Mucosa of rectum (tissue), 2 donors: ENCODE measurements at regions not wholly inside any gene's neighbourhood (a gene's known extent, or its start where the extent isn't known, plus 50 kb on each side); places are given as distances from the start of the nearest gene placed in this dataset.

Experiments used
- H3K27ac ChIP-seq, 2 donors: one replicate each; pipeline ENCODE4 v1.7.0; 2013; ENCODE audit warnings: inconsistent platforms in 2 of 2, low read depth in 2 of 2, low read length in 2 of 2
- H3K27me3 ChIP-seq, 2 donors: one replicate each; pipeline ENCODE4 v1.7.0; 2013; ENCODE audit warnings: low read length in 2 of 2; ENCODE audit not compliant: control insufficient read depth in 2 of 2, insufficient read depth in 2 of 2
- H3K36me3 ChIP-seq, 2 donors: one replicate each; pipeline ENCODE4 v1.7.0; 2013; ENCODE audit warnings: low read length in 2 of 2; ENCODE audit not compliant: control insufficient read depth in 2 of 2, insufficient read depth in 2 of 2
- H3K4me1 ChIP-seq, 2 donors: one replicate each; pipeline ENCODE4 v1.7.0; 2013; ENCODE audit warnings: low read length in 2 of 2, mild to moderate bottlenecking in 1 of 2; ENCODE audit not compliant: control insufficient read depth in 2 of 2, insufficient read depth in 2 of 2
- H3K4me3 ChIP-seq, 2 donors: one replicate each; pipeline ENCODE4 v1.7.0; 2013; ENCODE audit warnings: low read length in 2 of 2
- H3K9ac ChIP-seq, 2 donors: one replicate each; pipeline ENCODE4 v1.7.0; 2013; ENCODE audit warnings: low read length in 2 of 2, low read depth in 1 of 2, mild to moderate bottlenecking in 1 of 2
- H3K9me3 ChIP-seq, 2 donors: one replicate each; pipeline ENCODE4 v1.7.0; 2013; ENCODE audit warnings: low read length in 2 of 2; ENCODE audit not compliant: control insufficient read depth in 2 of 2
- donor health status: healthy.
- donor health status: Normal muscosa, but diverticular disease.

DNA sequence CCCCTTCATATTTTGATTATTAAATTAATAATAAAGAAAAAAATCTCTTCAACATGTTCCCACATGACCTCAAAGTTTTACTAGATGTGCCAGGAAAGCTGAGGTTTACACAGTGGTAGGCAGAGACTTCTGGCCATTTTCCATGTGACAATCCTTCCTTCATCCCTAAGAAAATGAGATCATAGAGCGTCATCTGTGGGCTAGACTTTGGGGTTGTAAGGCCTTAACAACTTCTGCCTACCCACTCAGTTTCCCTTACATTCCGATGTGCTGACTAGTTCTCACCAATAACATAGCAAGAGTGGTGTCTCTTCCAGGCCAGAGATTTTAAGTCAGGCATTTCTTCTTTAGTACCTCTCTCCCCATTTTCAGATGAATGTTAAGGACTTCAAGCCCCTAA, 171.1 kb upstream of the PHF14 start:
- Histone ChIP-seq H3K27ac (no peak overlapping the region), H3K4me1 (no peaks in the 10 kb centered on the region), H3K36me3 (no peaks in the 10 kb centered on the region), H3K9ac (no peak overlapping the region), H3K4me3 (no peak overlapping the region), H3K9me3 (no peaks in the 10 kb centered on the region), H3K27me3 (no peaks in the 10 kb centered on the region)

DNA sequence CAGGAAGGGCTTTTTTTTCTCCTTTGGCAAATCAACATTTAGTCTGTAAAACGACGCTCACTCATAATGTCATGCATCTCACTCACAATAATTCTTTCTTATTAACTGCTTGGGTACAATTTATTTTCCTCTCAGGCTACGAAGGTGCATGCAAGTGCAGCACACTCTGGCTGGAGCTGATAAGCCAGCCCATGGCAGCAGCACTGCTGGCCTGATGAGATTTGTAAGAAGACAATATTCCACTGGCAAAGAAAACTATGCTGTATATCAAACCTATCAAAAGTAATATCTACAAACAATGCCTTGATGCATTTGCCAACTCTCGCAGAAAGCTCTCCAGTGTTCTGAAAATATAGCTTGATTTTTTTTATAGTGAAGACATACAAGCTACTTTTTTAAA, 170.0 kb upstream of the PHF14 start:
- Histone ChIP-seq H3K4me1 (no peaks in the 10 kb centered on the region), H3K36me3 (no peaks in the 10 kb centered on the region), H3K27me3 (no peaks in the 10 kb centered on the region)

GRCh38 chr7:10804770-10805169, 168.9 kb upstream of the PHF14 start:
- Histone ChIP-seq H3K9ac (no peak overlapping the region), H3K4me3 (no peak overlapping the region), H3K27me3 (no peaks in the 10 kb centered on the region), H3K36me3 (no peaks in the 10 kb centered on the region), H3K9me3 (no peaks in the 10 kb centered on the region), H3K4me1 (no peaks in the 10 kb centered on the region), H3K27ac (no peak overlapping the region)

More for the DNA sequence above, 170.0 kb upstream of the PHF14 start:
- Histone ChIP-seq H3K27ac (no peak overlapping the region), H3K9me3 (no peaks in the 10 kb centered on the region), H3K9ac (no peak overlapping the region), H3K4me3 (no peak overlapping the region)

GRCh38 chr7:10815546-10815945, 158.1 kb upstream of the PHF14 start:
- H3K36me3 ChIP-seq = no peaks in the 10 kb centered on the region
- H3K27ac ChIP-seq = no peak overlapping the region
- no peaks in the 10 kb centered on the region for H3K27me3 ChIP-seq
- no peaks in the 10 kb centered on the region for H3K4me1 ChIP-seq
- no peak overlapping the region for H3K4me3 ChIP-seq
- no peaks in the 10 kb centered on the region for H3K9me3 ChIP-seq
- H3K9ac ChIP-seq = no peak overlapping the region

DNA sequence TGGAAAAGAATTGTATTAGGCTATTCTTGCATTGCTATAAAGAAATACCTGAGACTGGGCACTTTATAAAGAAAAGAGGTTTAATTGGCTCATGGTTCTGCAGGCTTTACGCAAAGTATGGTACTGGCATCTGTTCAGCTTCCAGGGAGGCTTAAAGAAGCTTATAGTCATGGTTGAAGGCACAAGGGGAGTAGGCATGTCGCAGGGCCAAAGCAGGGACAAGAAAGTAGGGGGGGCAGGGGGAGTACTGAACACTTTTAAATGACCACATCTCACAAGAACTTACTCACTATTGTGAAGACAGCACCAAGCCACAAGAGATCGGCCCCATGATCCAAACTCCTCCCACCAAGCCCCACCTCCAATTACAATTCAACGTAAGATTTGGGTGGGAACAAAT, 152.5 kb upstream of the PHF14 start:
- H3K27me3 ChIP-seq = no peaks in the 10 kb centered on the region
- no peak overlapping the region for H3K27ac ChIP-seq

GRCh38 chr7:10824154-10824553, 149.5 kb upstream of the PHF14 start:
- H3K4me1 ChIP-seq = no peaks in the 10 kb centered on the region
- H3K9ac ChIP-seq = no peak overlapping the region
- no peaks in the 10 kb centered on the region for H3K36me3 ChIP-seq
- H3K27ac ChIP-seq = no peak overlapping the region
- no peaks in the 10 kb centered on the region for H3K9me3 ChIP-seq
- H3K4me3 ChIP-seq = no peak overlapping the region
- H3K27me3 ChIP-seq = no peaks in the 10 kb centered on the region

More for the DNA sequence above, 152.5 kb upstream of the PHF14 start:
- no peaks in the 10 kb centered on the region for H3K4me1 ChIP-seq
- H3K4me3 ChIP-seq = no peak overlapping the region
- no peak overlapping the region for H3K9ac ChIP-seq
- no peaks in the 10 kb centered on the region for H3K9me3 ChIP-seq
- H3K36me3 ChIP-seq = no peaks in the 10 kb centered on the region

DNA sequence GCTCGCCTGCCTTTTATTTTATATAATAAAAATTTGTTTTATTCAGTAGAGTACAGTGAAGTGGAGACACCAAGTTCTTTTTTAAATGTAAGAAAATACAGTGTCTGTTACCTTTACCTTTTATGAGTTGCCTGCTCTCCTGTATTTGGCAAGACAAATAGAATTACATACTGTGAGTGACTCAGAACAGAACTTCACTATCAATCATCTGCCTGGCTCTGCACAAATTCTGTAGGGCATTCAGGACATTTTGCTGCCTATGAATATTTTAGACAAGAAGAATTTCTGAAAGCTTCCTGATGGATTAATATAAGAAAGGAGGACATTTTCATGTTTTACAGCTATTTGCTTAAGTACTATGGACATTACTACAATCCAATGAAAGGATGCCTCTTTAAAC, 135.4 kb upstream of the PHF14 start:
- Histone ChIP-seq H3K4me1 (no peaks in the 10 kb centered on the region), H3K9ac (no peak overlapping the region), H3K9me3 (no peaks in the 10 kb centered on the region), H3K27ac (no peak overlapping the region), H3K4me3 (no peak overlapping the region), H3K27me3 (no peaks in the 10 kb centered on the region), H3K36me3 (no peaks in the 10 kb centered on the region)

- Histone ChIP-seq H3K4me3 (no peak overlapping the region), H3K27ac (no peak overlapping the region), H3K36me3 (no peaks in the 10 kb centered on the region), H3K9ac (no peak overlapping the region), H3K9me3 (peaks cover 0 to 2% of the 10 kb centered on the region in 2 donors), H3K27me3 (no peaks in the 10 kb centered on the region), H3K4me1 (no peaks in the 10 kb centered on the region)
Measured at GRCh38 chr7:10845225-10845624, 128.4 kb upstream of the PHF14 start.

DNA sequence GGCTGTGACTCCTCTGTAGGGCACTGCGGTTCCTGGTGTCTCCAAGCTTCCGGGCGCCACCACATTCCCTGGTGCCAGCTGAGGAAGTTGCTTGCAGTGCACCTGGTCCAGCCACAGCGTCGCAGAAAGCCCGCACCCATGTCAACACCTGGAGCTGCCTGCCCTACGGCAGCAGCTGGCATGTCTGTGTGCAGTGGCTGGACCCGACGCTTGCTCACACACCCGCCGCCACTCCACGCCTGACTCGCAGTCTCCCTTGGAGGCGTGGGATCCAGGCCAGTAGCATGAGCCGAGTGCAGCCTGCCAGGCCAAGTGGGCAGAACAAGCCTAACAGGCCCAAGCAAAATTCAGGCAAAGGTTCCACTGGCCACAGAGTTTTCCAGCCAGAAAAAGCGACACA, 118.1 kb upstream of the PHF14 start:
- no peaks in the 10 kb centered on the region for H3K27me3 ChIP-seq
- no peaks in the 10 kb centered on the region for H3K9me3 ChIP-seq
- H3K27ac ChIP-seq = no peak overlapping the region
- no peak overlapping the region for H3K4me3 ChIP-seq
- no peaks in the 10 kb centered on the region for H3K4me1 ChIP-seq
- no peaks in the 10 kb centered on the region for H3K36me3 ChIP-seq
- H3K9ac ChIP-seq = no peak overlapping the region

DNA sequence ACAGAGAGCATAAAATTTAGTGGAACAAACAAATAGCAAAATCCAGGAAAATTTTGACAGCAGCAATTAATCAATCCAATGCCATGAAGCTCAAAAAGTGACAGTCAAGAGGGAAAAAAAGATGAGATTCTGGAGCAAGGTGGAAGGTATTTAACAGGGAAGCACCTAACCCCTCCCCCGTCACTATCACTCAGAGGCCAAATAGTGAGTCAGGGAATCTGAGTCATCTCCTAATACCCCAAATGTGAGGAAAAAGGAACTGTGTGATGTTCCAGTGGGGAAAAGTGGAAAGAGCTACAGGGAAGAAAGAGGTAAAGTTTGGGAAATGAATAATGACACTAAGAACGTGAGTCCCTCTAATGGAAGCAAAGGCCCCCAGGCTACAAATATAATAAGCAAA, 113.2 kb upstream of the PHF14 start:
- H3K9ac ChIP-seq = no peak overlapping the region
- H3K4me1 ChIP-seq = no peaks in the 10 kb centered on the region
- no peaks in the 10 kb centered on the region for H3K36me3 ChIP-seq
- no peak overlapping the region for H3K27ac ChIP-seq
- H3K4me3 ChIP-seq = no peak overlapping the region
- no peaks in the 10 kb centered on the region for H3K27me3 ChIP-seq
- H3K9me3 ChIP-seq = no peaks in the 10 kb centered on the region

DNA sequence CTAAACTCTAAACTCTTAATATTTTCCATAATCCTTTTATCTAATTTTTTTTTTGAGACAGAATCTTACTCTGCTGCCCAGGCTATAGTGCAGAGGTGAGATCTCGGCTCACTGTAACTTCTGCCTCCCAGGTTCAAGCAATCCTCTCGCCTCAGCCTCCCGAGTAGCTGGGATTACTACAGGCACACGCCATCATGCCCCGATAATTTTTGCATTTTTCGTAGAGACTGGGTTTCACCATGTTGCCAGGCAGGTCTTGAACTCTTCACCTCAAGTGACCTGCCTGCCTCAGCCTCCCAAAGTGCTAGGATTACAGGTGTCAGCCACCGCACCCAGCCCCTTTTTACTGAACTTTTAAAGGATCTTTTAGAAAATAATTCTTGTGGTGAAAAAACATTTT, 110.2 kb upstream of the PHF14 start:
- no peak overlapping the region for H3K9ac ChIP-seq
- H3K27ac ChIP-seq = no peak overlapping the region
- H3K4me1 ChIP-seq = no peaks in the 10 kb centered on the region
- H3K9me3 ChIP-seq = no peaks in the 10 kb centered on the region
- H3K27me3 ChIP-seq = no peaks in the 10 kb centered on the region
- H3K36me3 ChIP-seq = no peaks in the 10 kb centered on the region
- H3K4me3 ChIP-seq = no peak overlapping the region
